Right renal cortex interstitium (tissue), 3 donors: ENCODE measurements at regions not wholly inside any gene's neighbourhood (a gene's known extent, or its start where the extent isn't known, plus 50 kb on each side); places are given as distances from the start of the nearest gene placed in this dataset.

Source experiments
- DNase-seq, 3 donors: peaks; one replicate each; pipeline ENCODE4 v3.0.0-alpha.2; 2013; ENCODE audit warnings: low read depth in 3 of 3, low spot score in 2 of 3

GRCh38 chr4:62288808-62289541 is 1088.8 kb downstream of the ADGRL3 start:
- DNase-seq, result no peak

GRCh38 chr4:62285026-62285425 is 1084.9 kb downstream of the ADGRL3 start:
- no peak for DNase-seq

- no peak for DNase-seq
Observed at GRCh38 chr4:62279689-62280088, 1079.6 kb downstream of the ADGRL3 start.

- no peak for DNase-seq
Observed at GRCh38 chr4:62275470-62275869, 1075.3 kb downstream of the ADGRL3 start.

- DNase-seq, result no peak
Observed at GRCh38 chr4:62274782-62275181, 1074.7 kb downstream of the ADGRL3 start.

- no peak for DNase-seq
Observed at GRCh38 chr4:62271107-62271506, 1071.0 kb downstream of the ADGRL3 start.

- DNase-seq, result no peak
Observed at GRCh38 chr4:62269918-62270317, 1069.8 kb downstream of the ADGRL3 start.

- DNase-seq, result no peak
Observed at GRCh38 chr4:62263454-62263853, 1063.3 kb downstream of the ADGRL3 start.

- no peak for DNase-seq
Observed at GRCh38 chr4:62262676-62263075, 1062.5 kb downstream of the ADGRL3 start.

- DNase-seq, result no peak
Observed at GRCh38 chr4:62260254-62260653, 1060.1 kb downstream of the ADGRL3 start.

GRCh38 chr4:62256479-62256878 is 1056.4 kb downstream of the ADGRL3 start:
- no peak for DNase-seq

GRCh38 chr4:62252728-62253127 is 1052.6 kb downstream of the ADGRL3 start:
- no peak for DNase-seq

GRCh38 chr4:62250100-62250499 is 1050.0 kb downstream of the ADGRL3 start:
- DNase-seq, result no peak

GRCh38 chr4:62243895-62244294 is 1043.8 kb downstream of the ADGRL3 start:
- DNase-seq, result no peak

GRCh38 chr4:62235911-62236310 is 1035.8 kb downstream of the ADGRL3 start:
- no peak for DNase-seq

GRCh38 chr4:62232814-62233213 is 1032.7 kb downstream of the ADGRL3 start:
- no peak for DNase-seq

- no peak for DNase-seq
Observed at GRCh38 chr4:62231994-62232393, 1031.9 kb downstream of the ADGRL3 start.

- DNase-seq, result no peak
Observed at GRCh38 chr4:62226082-62226481, 1026.0 kb downstream of the ADGRL3 start.

GRCh38 chr4:62222121-62222520 is 1022.0 kb downstream of the ADGRL3 start:
- DNase-seq, result no peak

GRCh38 chr4:62210486-62210885 is 1010.4 kb downstream of the ADGRL3 start:
- DNase-seq, result no peak

- DNase-seq, result no peak
Observed at GRCh38 chr4:62209757-62210485, 1009.8 kb downstream of the ADGRL3 start.

- no peak for DNase-seq
Observed at GRCh38 chr4:62208921-62209320, 1008.8 kb downstream of the ADGRL3 start.
